ENCODE measurements at regions not wholly inside any gene's neighbourhood (a gene's known extent, or its start where the extent isn't known, plus 50 kb on each side); places are given as distances from the start of the nearest gene placed in this dataset.

- no peak overlapping the region for H3K27ac ChIP-seq (ENCODE audit: insufficient read depth, low read depth, low read length)
- no peaks in the 10 kb centered on the region for H3K9me1 ChIP-seq (replicated peaks; ENCODE audit: control insufficient read depth, extremely low read depth, insufficient read depth, low read length)
- no peaks in the 10 kb centered on the region for H3K27me3 ChIP-seq (ENCODE audit: control insufficient read depth in 2 of 2, insufficient read depth in 2 of 2, low read length in 2 of 2)
- TF ChIP-seq FOS (IDR thresholded peaks at IDR 0.05; ENCODE audit: borderline replicate concordance, insufficient read depth, low read length) (no peak), MYC (IDR thresholded peaks at IDR 0.05; ENCODE audit: low read depth, low read length) (no peak), POLR2A (IDR thresholded peaks at IDR 0.05; ENCODE audit: low read depth, low read length) (no peak), EZH2 (IDR thresholded peaks at IDR 0.05; ENCODE audit: borderline replicate concordance, low read depth, low read length, severe bottlenecking) (no peak), JUN (IDR thresholded peaks at IDR 0.05; ENCODE audit: borderline replicate concordance, insufficient read depth, insufficient read length, low read depth) (no peak), CTCF (IDR thresholded peaks at IDR 0.05; ENCODE audit: extremely low read depth in 1 of 2, insufficient read depth in 1 of 2, low read depth in 1 of 2, low read length in 2 of 2) (no peak), GATA2 (IDR thresholded peaks at IDR 0.05; ENCODE audit: insufficient read depth, insufficient read length, low read depth, low read length) (no peak), POLR2AphosphoS5 (IDR thresholded peaks at IDR 0.05; ENCODE audit: insufficient read depth, low read depth, low read length) (no peak)
- TF ChIP-seq, protein P1, sequence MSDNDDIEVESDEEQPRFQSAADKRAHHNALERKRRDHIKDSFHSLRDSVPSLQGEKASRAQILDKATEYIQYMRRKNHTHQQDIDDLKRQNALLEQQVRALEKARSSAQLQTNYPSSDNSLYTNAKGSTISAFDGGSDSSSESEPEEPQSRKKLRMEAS (IDR thresholded peaks at IDR 0.05; ENCODE audit: insufficient read depth, insufficient read length): no peak
- H3K36me3 ChIP-seq (ENCODE audit: control insufficient read depth in 2 of 2, extremely low read depth in 1 of 2, insufficient read depth in 2 of 2, low read length in 2 of 2): no peaks in the 10 kb centered on the region
- DNase-seq (ENCODE audit: low read depth, low spot score) (no peak), FAIRE-seq (no peak)
- intact Hi-C loops (cut with micrococcal nuclease): loop anchor here (2.0 to 5.0 kb wide), 3 partner anchors 139 to 761 kb away; no protein-coding TSS in a partner anchor
- CTCF ChIA-PET: interaction anchor here (1.1 to 1.2 kb wide), 2 partner anchors 139 to 765 kb away, joined by 3 to 5 read pairs; no protein-coding TSS in a partner anchor
- POLR2A ChIA-PET: no interaction called here
- no peak overlapping the region for H3K4me2 ChIP-seq (ENCODE audit: insufficient read depth, low read length)
- no peak overlapping the region for H3K9ac ChIP-seq (replicated peaks; ENCODE audit: extremely low read depth, insufficient read depth, low read length)
- H3K79me2 ChIP-seq (ENCODE audit: control insufficient read depth, insufficient read depth, low read length): no peaks in the 10 kb centered on the region
- no peaks in the 10 kb centered on the region for H3K4me1 ChIP-seq (ENCODE audit: control insufficient read depth, extremely low read depth, insufficient read depth, low read length)
- BruUV-seq (replicated peaks): no TSS peak
- H3K9me3 ChIP-seq (replicated peaks; ENCODE audit: control insufficient read depth, insufficient read depth, low read length): no peaks in the 10 kb centered on the region
- dilution Hi-C loops (cut with MboI; ENCODE audit: extremely low pct_ligation_motif_present, low sequenced_read_pairs): no loop called here
- H3K4me3 ChIP-seq (replicated peaks in 1 of 3; ENCODE audit: insufficient read depth in 1 of 3, low read depth in 1 of 3, low read length in 3 of 3): no peak overlapping the region
- H2AFZ ChIP-seq (ENCODE audit: low read depth, low read length): no peak overlapping the region
- no peaks in the 10 kb centered on the region for H4K20me1 ChIP-seq (replicated peaks; ENCODE audit: control insufficient read depth, extremely low read depth, insufficient read depth, low read length)
Observed at GRCh38 chr3:153925841-153926514, 195.2 kb upstream of the ARHGEF26 start.
